Cardiac muscle cell (in vitro differentiated cells and primary cell): ENCODE measurements at regions not wholly inside any gene's neighbourhood (a gene's known extent, or its start where the extent isn't known, plus 50 kb on each side); places are given as distances from the start of the nearest gene placed in this dataset.

Experiments used
- DNase-seq, 2 donors: peaks; one replicate each; pipeline versions ENCODE4 v3.0.0 to v3.0.0-alpha.2; 2010 to 2017; ENCODE audit warnings: low read depth in 1 of 2, low spot score in 1 of 2
- H3K27ac ChIP-seq: fragments of 200-600 bp; sonication (generic); 2 replicates; pipeline ENCODE4 v1.5.1; 2016
- H3K27me3 ChIP-seq: fragments of 200-600 bp; sonication (generic); 2 replicates; pipeline ENCODE4 v1.6.0; 2016; ENCODE audit warnings: control low read depth
- H3K36me3 ChIP-seq: fragments of 200-600 bp; sonication (generic); 2 replicates; pipeline ENCODE4 v1.5.1; 2016; ENCODE audit warnings: control low read depth
- H3K4me1 ChIP-seq: fragments of 200-600 bp; sonication (generic); 2 replicates; pipeline ENCODE4 v1.8.1; 2017; ENCODE audit warnings: low read depth, mild to moderate bottlenecking, mixed run types
- H3K4me3 ChIP-seq: fragments of 200-600 bp; sonication (generic); 2 replicates; pipeline ENCODE4 v1.5.1; 2016; ENCODE audit warnings: mild to moderate bottlenecking
- H3K9me3 ChIP-seq: fragments of 200-600 bp; sonication (generic); 2 replicates; pipeline ENCODE4 v1.5.1; 2017; ENCODE audit warnings: low read depth, mild to moderate bottlenecking, control low read depth
- CTCF ChIP-seq: IDR thresholded peaks from 2 replicates; pipeline ENCODE4 v1.5.1; 2012; ENCODE audit warnings: low read depth, mild to moderate bottlenecking, low read length

DNA sequence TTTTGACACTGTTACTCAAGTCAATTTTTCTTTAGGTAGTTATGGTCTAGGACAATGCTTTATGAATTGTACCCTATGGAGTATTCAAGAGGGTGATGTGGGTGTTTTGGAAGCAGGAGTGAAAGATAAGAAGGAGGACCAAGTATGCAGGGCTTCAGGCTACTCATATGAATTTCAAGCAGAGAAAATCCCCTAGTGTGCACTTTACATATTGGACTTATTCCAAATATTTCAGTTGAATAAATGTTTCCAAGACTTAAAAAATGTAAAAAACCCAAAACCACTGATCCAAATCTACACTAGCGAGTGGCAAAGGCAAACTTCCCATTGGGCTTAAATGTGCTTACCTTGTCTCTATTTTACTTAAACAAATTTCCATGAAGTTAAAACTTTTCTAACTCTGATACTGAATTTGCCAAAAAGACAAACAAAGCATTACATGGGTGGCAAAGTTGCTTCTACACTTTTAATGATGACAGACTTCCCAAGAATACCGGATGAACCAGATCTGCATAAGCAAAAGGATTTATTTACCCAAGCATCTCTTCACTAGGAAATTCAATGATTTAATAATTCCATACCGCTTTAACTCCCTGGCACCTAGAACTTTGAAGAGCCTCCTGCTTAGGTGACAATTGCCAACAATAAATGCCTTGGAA lies 1233.5 kb upstream of the NXPH2 start:
- no peak for TF ChIP-seq CTCF
- no peak for DNase-seq
- Histone ChIP-seq H3K4me3 (no peak overlapping the region), H3K27ac (no peak overlapping the region), H3K27me3 (no peaks in the 10 kb centered on the region), H3K9me3 (no peaks in the 10 kb centered on the region), H3K36me3 (no peaks in the 10 kb centered on the region), H3K4me1 (no peaks in the 10 kb centered on the region)

GRCh38 chr2:140011287-140011686 lies 1231.1 kb upstream of the NXPH2 start:
- DNase-seq, result no peak
- no peaks in the 10 kb centered on the region for H3K27me3 ChIP-seq
- H3K4me1 ChIP-seq, result no peaks in the 10 kb centered on the region
- no peak overlapping the region for H3K4me3 ChIP-seq
- no peak overlapping the region for H3K27ac ChIP-seq
- no peak for TF ChIP-seq CTCF
- no peaks in the 10 kb centered on the region for H3K36me3 ChIP-seq
- no peaks in the 10 kb centered on the region for H3K9me3 ChIP-seq

- Histone ChIP-seq H3K9me3 (no peaks in the 10 kb centered on the region), H3K4me1 (no peaks in the 10 kb centered on the region), H3K36me3 (no peaks in the 10 kb centered on the region), H3K4me3 (no peak overlapping the region), H3K27ac (no peak overlapping the region), H3K27me3 (no peaks in the 10 kb centered on the region)
- TF ChIP-seq CTCF, result no peak
- DNase-seq, result no peak
Measured at GRCh38 chr2:140002110-140002509, 1221.9 kb upstream of the NXPH2 start.

DNA sequence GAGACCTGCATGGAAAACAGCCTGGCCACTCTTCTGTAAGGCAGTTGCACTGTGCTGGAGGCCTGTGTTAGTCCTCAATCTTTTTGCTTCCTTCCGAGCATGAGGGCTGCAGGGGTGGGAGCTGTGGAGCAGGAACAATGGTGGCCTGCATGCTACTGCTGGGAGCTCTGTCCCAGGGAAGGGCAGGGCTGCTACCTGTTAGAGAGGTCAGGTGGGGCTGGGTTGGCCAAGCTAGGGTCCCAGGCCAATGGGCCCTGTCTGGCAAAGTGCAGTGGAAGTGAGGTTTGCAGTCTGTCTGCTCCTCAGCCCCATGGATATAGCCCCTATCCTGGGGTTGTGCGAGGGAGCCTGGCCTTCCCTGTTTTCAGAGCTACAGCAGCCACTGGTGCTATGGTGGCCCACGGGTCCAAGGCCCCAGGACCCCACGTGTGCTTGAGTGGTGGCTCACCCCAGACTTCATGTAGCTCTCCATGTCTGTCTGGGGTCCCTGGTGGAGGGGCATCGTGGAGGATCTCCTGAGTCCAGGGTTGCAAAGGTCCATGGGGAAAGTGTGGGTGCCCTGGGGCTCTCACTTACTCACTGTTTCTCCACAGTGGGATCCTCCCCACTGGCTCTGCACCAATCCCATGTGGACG lies 1212.6 kb upstream of the NXPH2 start:
- no peaks in the 10 kb centered on the region for H3K9me3 ChIP-seq
- DNase-seq, result no peak
- H3K4me1 ChIP-seq, result no peaks in the 10 kb centered on the region
- no peak overlapping the region for H3K4me3 ChIP-seq
- H3K36me3 ChIP-seq, result no peaks in the 10 kb centered on the region
- no peaks in the 10 kb centered on the region for H3K27me3 ChIP-seq
- no peak overlapping the region for H3K27ac ChIP-seq
- TF ChIP-seq CTCF, result no peak

GRCh38 chr2:139992078-139992477 lies 1211.9 kb upstream of the NXPH2 start:
- TF ChIP-seq CTCF, result no peak
- no peaks in the 10 kb centered on the region for H3K27me3 ChIP-seq
- no peaks in the 10 kb centered on the region for H3K36me3 ChIP-seq
- no peak overlapping the region for H3K27ac ChIP-seq
- no peaks in the 10 kb centered on the region for H3K9me3 ChIP-seq
- DNase-seq, result no peak
- H3K4me1 ChIP-seq, result no peaks in the 10 kb centered on the region
- H3K4me3 ChIP-seq, result no peak overlapping the region
